Stimulated activated naive CD8-positive, alpha-beta T cell treated with anti-CD3 and anti-CD28 coated beads, Interleukin-15, amount 100 ng/mL, for 72 hours (primary cell): ENCODE measurements at regions not wholly inside any gene's neighbourhood (a gene's known extent, or its start where the extent isn't known, plus 50 kb on each side); places are given as distances from the start of the nearest gene placed in this dataset.

Source experiments
- ATAC-seq: fragments of 150-1000 bp; cut with Tn5 transposase; 2 replicates; pipeline ENCODE4 v1.10.0; 2021; ENCODE audit warnings: mild to moderate bottlenecking, moderate library complexity
- DNase-seq, 2 donors: peaks; one replicate each; pipeline ENCODE4 v3.0.0; 2021 to 2022
- H3K27ac Mint-ChIP-seq, 2 donors: one replicate each; pipeline ENCODE4 v1.8.0; 2022; ENCODE audit warnings: mild to moderate bottlenecking in 2 of 2, mixed read lengths in 2 of 2, moderate library complexity in 2 of 2
- H3K27me3 Mint-ChIP-seq: one replicate; pipeline ENCODE4 v1.8.0; 2022; ENCODE audit warnings: mixed read lengths
- H3K4me1 Mint-ChIP-seq: one replicate; pipeline ENCODE4 v1.8.0; 2022; ENCODE audit warnings: mild to moderate bottlenecking, mixed read lengths
- H3K4me3 Mint-ChIP-seq, 2 donors: one replicate each; pipeline ENCODE4 v1.8.0; 2022; ENCODE audit warnings: mild to moderate bottlenecking in 2 of 2, mixed read lengths in 2 of 2, moderate library complexity in 1 of 2
- H3K9me3 Mint-ChIP-seq, 2 donors: one replicate each; pipeline ENCODE4 v1.8.0; 2022; ENCODE audit warnings: mixed read lengths in 2 of 2

DNA sequence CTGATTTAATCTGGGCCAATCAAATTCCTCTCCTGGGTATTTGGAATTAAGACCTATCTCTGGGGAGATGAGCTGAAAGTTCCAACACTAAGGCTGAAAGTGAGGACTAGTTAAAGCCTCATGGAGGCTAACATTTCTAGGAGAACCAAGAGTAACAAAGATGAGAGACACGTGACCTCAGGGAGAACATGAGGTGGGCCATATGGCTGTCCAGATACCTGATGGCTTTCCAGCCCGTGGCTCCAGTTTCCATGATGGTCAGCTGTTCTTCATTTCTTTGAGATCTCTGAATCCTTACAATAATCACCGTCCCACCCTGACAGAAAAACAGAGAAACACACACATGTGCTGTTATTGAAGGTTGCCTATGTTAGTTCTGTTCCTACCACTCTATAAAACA is 66.1 kb downstream of the LEPR start:
- no peak for ATAC-seq
- Mint-ChIP-seq H3K9me3 (no peaks in the 10 kb centered on the region), H3K27ac (no peak overlapping the region), H3K27me3 (no peaks in the 10 kb centered on the region), H3K4me3 (no peak overlapping the region), H3K4me1 (no peaks in the 10 kb centered on the region)
- DNase-seq, result no peak

- no peak overlapping the region for H3K4me3 Mint-ChIP-seq
- ATAC-seq, result no peak
- H3K4me1 Mint-ChIP-seq, result no peaks in the 10 kb centered on the region
- no peaks in the 10 kb centered on the region for H3K9me3 Mint-ChIP-seq
- no peaks in the 10 kb centered on the region for H3K27me3 Mint-ChIP-seq
- H3K27ac Mint-ChIP-seq, result no peak overlapping the region
- DNase-seq, result no peak
Measured at GRCh38 chr1:65489481-65489880, 69.0 kb downstream of the LEPR start.

DNA sequence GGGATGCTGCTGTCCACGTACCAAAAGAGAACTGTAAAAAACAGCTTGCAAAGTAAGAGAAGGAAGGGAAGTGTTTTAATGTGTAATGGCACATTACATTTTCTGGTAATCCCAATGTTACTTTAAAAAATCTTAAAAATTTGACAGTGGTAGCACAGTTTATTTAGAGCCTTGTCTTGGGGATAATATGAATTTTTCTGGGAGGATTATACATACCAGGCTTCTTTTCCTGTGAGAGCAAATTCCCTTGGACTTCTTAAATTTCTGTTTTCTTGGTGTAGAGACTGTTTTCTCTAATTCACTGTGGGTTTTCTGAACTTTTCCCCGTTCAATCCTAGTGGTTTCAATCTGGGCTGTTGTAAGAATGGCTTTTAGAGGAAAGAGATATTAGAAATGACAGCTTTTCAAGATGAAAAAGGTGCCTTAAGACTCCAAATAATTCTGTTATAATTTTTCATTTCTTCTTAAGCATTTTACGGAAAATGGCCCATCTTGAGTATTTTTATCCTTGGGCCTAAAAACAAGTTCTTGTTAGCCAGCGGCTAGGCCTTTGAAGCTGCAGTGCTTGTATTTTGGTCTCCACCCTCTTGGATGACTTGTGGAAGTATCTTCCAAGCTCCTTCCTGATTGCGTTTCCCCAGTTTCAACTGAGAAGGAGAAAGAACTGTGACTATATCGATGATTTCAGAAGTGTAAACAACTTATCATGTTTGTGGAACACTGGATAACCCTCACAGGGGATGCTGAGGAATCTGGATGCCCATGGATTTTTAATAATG is 70.0 kb downstream of the LEPR start:
- ATAC-seq, result no peak
- no peaks in the 10 kb centered on the region for H3K4me1 Mint-ChIP-seq
- H3K4me3 Mint-ChIP-seq, result no peak overlapping the region
- no peaks in the 10 kb centered on the region for H3K27me3 Mint-ChIP-seq
- H3K9me3 Mint-ChIP-seq, result no peaks in the 10 kb centered on the region
- no peak overlapping the region for H3K27ac Mint-ChIP-seq
- DNase-seq, result no peak

- ATAC-seq (no peak), DNase-seq (no peak)
- Mint-ChIP-seq H3K27me3 (no peaks in the 10 kb centered on the region), H3K4me1 (no peaks in the 10 kb centered on the region), H3K27ac (no peak overlapping the region), H3K4me3 (no peak overlapping the region), H3K9me3 (no peaks in the 10 kb centered on the region)
Measured at GRCh38 chr1:65491472-65491871, 71.0 kb downstream of the LEPR start.

DNA sequence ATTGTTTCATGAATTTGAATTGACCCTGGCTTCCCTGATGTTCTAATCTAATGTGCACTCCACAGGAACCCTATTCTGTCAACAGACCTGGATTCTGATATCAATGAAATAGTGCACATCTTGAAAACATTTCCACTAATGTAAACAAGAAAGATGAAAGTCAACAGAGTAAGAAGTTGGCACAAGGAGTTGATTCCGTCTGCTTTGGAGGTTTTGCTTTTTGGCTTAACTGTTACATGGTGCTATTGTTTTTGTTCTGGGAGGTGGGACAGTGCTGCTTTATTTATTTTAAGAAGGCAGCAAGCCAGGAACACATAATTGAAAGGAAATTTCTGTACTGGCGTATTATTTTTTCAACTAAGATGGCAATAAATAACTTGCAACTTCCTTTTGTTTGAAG is 73.3 kb downstream of the LEPR start:
- DNase-seq, result no peak
- Mint-ChIP-seq H3K4me3 (no peak overlapping the region), H3K27ac (no peak overlapping the region), H3K4me1 (no peaks in the 10 kb centered on the region), H3K9me3 (no peaks in the 10 kb centered on the region), H3K27me3 (no peaks in the 10 kb centered on the region)
- no peak for ATAC-seq

DNA sequence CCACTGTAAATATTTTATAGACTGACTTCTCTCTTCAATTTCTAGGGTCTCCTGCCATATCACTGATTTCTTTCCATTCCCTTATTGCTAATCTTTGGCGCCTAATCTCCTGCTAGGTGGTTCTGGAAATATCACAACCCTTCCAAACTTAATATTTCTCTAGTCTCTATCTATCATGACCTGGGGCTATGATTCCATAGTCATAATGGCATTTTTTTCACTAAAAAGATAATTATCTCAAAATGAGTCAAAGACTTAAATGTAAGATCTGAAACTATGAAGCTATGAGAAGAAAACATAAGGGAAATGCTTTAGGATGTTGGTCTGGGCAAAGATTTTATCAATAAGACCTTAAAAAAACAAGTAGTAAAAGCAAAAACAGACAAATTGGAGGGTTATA is 74.2 kb downstream of the LEPR start:
- no peak for ATAC-seq
- Mint-ChIP-seq H3K4me1 (no peaks in the 10 kb centered on the region), H3K27me3 (no peaks in the 10 kb centered on the region)

DNA sequence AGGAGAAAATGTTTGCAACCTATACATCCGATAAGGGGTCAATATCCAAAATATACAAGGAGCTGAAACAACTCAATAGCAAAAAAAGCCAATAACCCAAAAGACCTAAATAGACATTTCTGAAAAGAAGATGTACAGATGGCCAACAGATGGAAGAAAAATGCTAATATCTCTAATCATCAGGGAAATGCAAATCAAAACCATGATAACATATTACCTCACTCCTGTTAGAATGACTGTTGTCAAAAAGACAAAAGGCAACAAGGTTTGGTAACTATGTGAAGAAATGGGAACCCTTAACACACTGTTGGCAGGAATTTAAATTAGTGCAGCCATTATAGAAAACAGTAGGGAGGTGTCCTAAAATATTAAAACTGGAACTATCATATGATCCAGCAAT is 74.7 kb downstream of the LEPR start:
- H3K27me3 Mint-ChIP-seq, result no peaks in the 10 kb centered on the region

More for the DNA sequence above, 74.2 kb downstream of the LEPR start:
- DNase-seq, result no peak
- Mint-ChIP-seq H3K27ac (no peak overlapping the region), H3K4me3 (no peak overlapping the region), H3K9me3 (no peaks in the 10 kb centered on the region)

DNA sequence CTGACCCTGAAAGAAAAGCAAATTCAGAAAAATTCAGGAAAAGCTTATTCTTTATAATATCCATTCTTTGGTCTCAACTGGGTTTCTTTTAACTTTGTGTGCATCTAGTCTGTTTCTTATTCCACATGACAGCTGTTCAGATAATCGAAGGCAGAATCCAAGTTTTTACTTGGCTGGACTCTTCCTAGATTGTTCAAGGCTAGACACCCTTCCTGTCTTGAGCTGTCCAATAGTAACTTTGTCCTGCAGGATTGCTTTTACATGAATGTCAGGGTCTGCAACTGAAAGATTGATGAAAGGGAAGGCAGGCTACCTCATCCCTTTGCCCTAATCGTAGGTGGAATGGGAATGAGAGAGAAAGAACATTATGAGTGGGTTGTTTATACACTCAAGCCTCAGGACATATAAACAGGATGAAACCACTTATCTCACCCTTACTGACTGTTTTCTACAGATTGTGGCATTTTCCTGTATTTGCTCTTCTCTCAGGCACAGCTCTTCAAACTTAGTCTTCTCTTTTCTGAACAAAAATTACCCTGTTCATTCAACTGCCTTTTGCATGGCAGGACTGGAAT is 76.9 kb downstream of the LEPR start:
- H3K4me1 Mint-ChIP-seq, result no peaks in the 10 kb centered on the region

More for the DNA sequence above, 74.7 kb downstream of the LEPR start:
- no peak overlapping the region for H3K4me3 Mint-ChIP-seq
- H3K4me1 Mint-ChIP-seq, result no peaks in the 10 kb centered on the region
- H3K9me3 Mint-ChIP-seq, result no peaks in the 10 kb centered on the region
- no peak overlapping the region for H3K27ac Mint-ChIP-seq
- no peak for ATAC-seq
- no peak for DNase-seq

GRCh38 chr1:65503427-65503826 is 83.0 kb downstream of the LEPR start:
- H3K4me1 Mint-ChIP-seq, result no peaks in the 10 kb centered on the region

More for the DNA sequence above, 76.9 kb downstream of the LEPR start:
- DNase-seq, result no peak
- Mint-ChIP-seq H3K9me3 (no peaks in the 10 kb centered on the region), H3K27ac (no peak overlapping the region), H3K27me3 (no peaks in the 10 kb centered on the region), H3K4me3 (no peak overlapping the region)
- ATAC-seq, result no peak

DNA sequence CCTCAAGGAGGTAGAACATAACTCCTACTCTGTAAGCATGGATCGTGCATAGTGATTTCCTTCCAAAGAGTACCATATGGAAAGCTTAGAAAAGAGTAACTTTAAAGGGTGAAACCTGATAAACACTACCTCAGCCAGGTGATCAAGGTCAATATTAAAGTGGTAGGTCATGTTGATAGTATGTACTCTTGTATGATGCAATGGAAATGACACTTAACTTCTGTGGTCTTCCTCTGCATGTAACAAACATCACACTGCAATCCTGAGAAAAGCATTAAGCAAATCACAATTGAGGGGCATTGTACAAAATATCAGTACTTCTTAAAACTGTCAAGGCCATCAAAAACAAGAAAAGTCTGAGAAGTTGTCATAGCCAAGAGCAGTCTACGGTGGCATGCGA is 83.8 kb downstream of the LEPR start:
- ATAC-seq (no peak), DNase-seq (no peak)
- H3K4me3 Mint-ChIP-seq, result no peak overlapping the region
- no peaks in the 10 kb centered on the region for H3K4me1 Mint-ChIP-seq
- peak overlapping the region in 1 of 2 donors; percentile 2 for H3K27ac Mint-ChIP-seq
- no peaks in the 10 kb centered on the region for H3K9me3 Mint-ChIP-seq
- no peaks in the 10 kb centered on the region for H3K27me3 Mint-ChIP-seq

More at GRCh38 chr1:65503427-65503826, 83.0 kb downstream of the LEPR start:
- DNase-seq (no peak), ATAC-seq (no peak)
- no peaks in the 10 kb centered on the region for H3K27me3 Mint-ChIP-seq
- no peak overlapping the region for H3K4me3 Mint-ChIP-seq
- H3K9me3 Mint-ChIP-seq, result no peaks in the 10 kb centered on the region
- no peak overlapping the region for H3K27ac Mint-ChIP-seq

GRCh38 chr1:65505547-65506300 is 85.3 kb downstream of the LEPR start:
- Mint-ChIP-seq H3K27me3 (no peaks in the 10 kb centered on the region), H3K27ac (no peak overlapping the region), H3K9me3 (no peaks in the 10 kb centered on the region), H3K4me1 (no peaks in the 10 kb centered on the region), H3K4me3 (no peak overlapping the region)
- no peak for DNase-seq
- no peak for ATAC-seq

GRCh38 chr1:65508051-65508450 is 87.6 kb downstream of the LEPR start:
- no peak for ATAC-seq
- H3K9me3 Mint-ChIP-seq, result no peaks in the 10 kb centered on the region
- H3K27ac Mint-ChIP-seq, result no peak overlapping the region
- H3K4me1 Mint-ChIP-seq, result no peaks in the 10 kb centered on the region
- DNase-seq, result no peak
- H3K27me3 Mint-ChIP-seq, result no peaks in the 10 kb centered on the region
- no peak overlapping the region for H3K4me3 Mint-ChIP-seq

- DNase-seq (no peak), ATAC-seq (no peak)
- Mint-ChIP-seq H3K27ac (no peak overlapping the region), H3K9me3 (no peaks in the 10 kb centered on the region), H3K4me1 (no peaks in the 10 kb centered on the region), H3K4me3 (no peak overlapping the region), H3K27me3 (no peaks in the 10 kb centered on the region)
Measured at GRCh38 chr1:65509912-65510680, 89.6 kb downstream of the LEPR start.

DNA sequence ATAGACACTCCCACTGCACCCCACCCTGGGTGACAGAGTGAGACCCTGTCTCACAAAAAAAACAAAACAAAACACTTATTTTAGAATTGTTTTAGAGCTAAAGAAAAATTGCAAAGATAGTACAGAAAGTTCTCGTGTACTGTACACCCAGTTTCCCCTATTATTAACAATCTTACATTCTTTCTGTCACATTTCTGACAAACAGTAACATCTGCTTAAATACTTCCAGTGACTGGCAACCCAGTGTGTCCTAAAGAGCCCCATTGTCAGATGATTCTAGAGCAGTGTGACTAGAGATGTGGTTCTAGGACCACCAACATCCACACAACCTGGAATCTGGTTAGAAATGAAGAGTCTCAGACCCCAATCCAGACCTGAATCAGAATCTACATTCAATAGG is 90.5 kb downstream of the LEPR start:
- no peaks in the 10 kb centered on the region for H3K4me1 Mint-ChIP-seq
- H3K4me3 Mint-ChIP-seq, result no peak overlapping the region
- no peaks in the 10 kb centered on the region for H3K9me3 Mint-ChIP-seq
- no peaks in the 10 kb centered on the region for H3K27me3 Mint-ChIP-seq
- no peak for ATAC-seq
- H3K27ac Mint-ChIP-seq, result no peak overlapping the region
- DNase-seq, result no peak

DNA sequence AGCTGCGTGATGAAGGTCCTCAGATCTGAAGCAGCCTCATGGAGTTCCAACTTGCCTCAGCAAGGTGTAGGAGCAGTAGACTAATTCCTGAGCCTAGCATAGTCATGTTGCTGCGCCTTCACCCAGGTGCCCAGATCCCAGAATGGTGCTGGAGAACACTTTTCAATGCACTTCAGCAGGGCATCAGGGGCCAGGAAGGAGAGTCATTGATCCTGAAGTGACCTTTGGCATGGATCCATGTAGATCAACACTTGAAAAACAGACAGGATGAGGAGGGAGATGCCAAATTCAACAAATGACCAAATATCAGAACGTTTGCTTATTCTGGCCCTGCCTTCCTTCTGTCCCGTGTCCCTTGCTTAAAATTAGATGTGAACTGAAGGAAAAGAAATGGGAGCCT is 91.9 kb downstream of the LEPR start:
- H3K4me1 Mint-ChIP-seq, result no peaks in the 10 kb centered on the region
- H3K4me3 Mint-ChIP-seq, result no peak overlapping the region
- no peak overlapping the region for H3K27ac Mint-ChIP-seq
- ATAC-seq (no peak), DNase-seq (no peak)
- H3K27me3 Mint-ChIP-seq, result no peaks in the 10 kb centered on the region
- H3K9me3 Mint-ChIP-seq, result no peaks in the 10 kb centered on the region
